Panc1 (cell line): ENCODE measurements at regions not wholly inside any gene's neighbourhood (a gene's known extent, or its start where the extent isn't known, plus 50 kb on each side); places are given as distances from the start of the nearest gene placed in this dataset.

Experiments
- ATAC-seq: fragments of 200-7000 bp; cut with Tn5 transposase; 2 replicates; pipeline ENCODE4 v1.9.1; 2020; ENCODE audit warnings: mild to moderate bottlenecking, moderate library complexity
- BruUV-seq: library from RNA; stranded (reverse); fragments of 400-500 nt; replicated peaks from 2 replicates; lab custom pipeline; 2021; lab: Mats Ljungman, UMichigan
- CTCF ChIA-PET: fragments of 300-600 bp; sonication (Branson Sonifier 250); formaldehyde crosslinking; loops from one replicate; lab custom pipeline; 2022; ENCODE audit warnings: antibody characterized with exemption; lab: Charles Lee
- POLR2A ChIA-PET: fragments of 300-600 bp; sonication (Branson Sonifier 250); formaldehyde crosslinking; loops from one replicate; lab custom pipeline; 2022; ENCODE audit warnings: antibody characterized with exemption; lab: Charles Lee
- DNase-seq: peaks from one replicate; pipeline ENCODE4 v3.0.0-alpha.2; 2010; ENCODE audit warnings: low read depth, low spot score
- H3K27ac ChIP-seq: 2 replicates; pipeline ENCODE4 v1.5.1; 2011; ENCODE audit warnings: mild to moderate bottlenecking, low read length, inconsistent platforms
- H3K27me3 ChIP-seq: fragments of 200-500 bp; sonication (Bioruptor generic); 2 replicates; pipeline ENCODE4 v1.6.0; 2014; ENCODE audit warnings: low read length, inconsistent platforms; ENCODE audit not compliant: control insufficient read depth, insufficient read depth
- H3K36me3 ChIP-seq: fragments of 200-500 bp; sonication (Bioruptor generic); 2 replicates; pipeline ENCODE4 v1.5.1; 2014; ENCODE audit warnings: inconsistent platforms, mild to moderate bottlenecking, low read length, moderate library complexity; ENCODE audit not compliant: control insufficient read depth, insufficient read depth
- H3K4me1 ChIP-seq: 2 replicates; pipeline ENCODE4 v1.5.1; 2011; ENCODE audit warnings: inconsistent platforms, mild to moderate bottlenecking, low read length, moderate library complexity; ENCODE audit not compliant: control insufficient read depth, insufficient read depth
- H3K4me3 ChIP-seq, 2 experiments: 2 replicates each; pipeline ENCODE4 v1.5.1; 2011 to 2012; ENCODE audit warnings: low read depth in 2 of 2, low read length in 2 of 2, mild to moderate bottlenecking in 2 of 2, inconsistent platforms in 1 of 2, moderate library complexity in 1 of 2
- H3K9me3 ChIP-seq: fragments of 200-500 bp; sonication (Bioruptor generic); 2 replicates; pipeline ENCODE4 v1.5.1; 2014; ENCODE audit warnings: low read depth, mild to moderate bottlenecking, inconsistent platforms, low read length, moderate library complexity; ENCODE audit not compliant: control insufficient read depth, insufficient read depth
- CTCF ChIP-seq: fragments of 450-650 bp; IDR thresholded peaks from 2 replicates; pipeline ENCODE4 v1.5.1; 2017; ENCODE audit warnings: mild to moderate bottlenecking
- POLR2AphosphoS5 ChIP-seq: IDR thresholded peaks from 2 replicates; pipeline ENCODE4 v1.6.1; 2012; ENCODE audit warnings: mild to moderate bottlenecking, low read depth, low read length, moderate library complexity
- SIN3A ChIP-seq: IDR thresholded peaks from 2 replicates; pipeline ENCODE4 v1.6.1; 2012; ENCODE audit warnings: low read depth, mild to moderate bottlenecking, low read length, moderate library complexity, borderline replicate concordance; ENCODE audit not compliant: insufficient read depth
- TCF7L2 ChIP-seq: IDR thresholded peaks from 2 replicates; pipeline ENCODE4 v1.6.1; 2011; ENCODE audit warnings: mild to moderate bottlenecking, low read depth, low read length, inconsistent platforms
- in situ Hi-C: cut with HindIII; loops from 2 replicates; pipeline ENCODE4 v1.10.0; 2016; ENCODE audit warnings: low sequenced_read_pairs, low pct_unique_long_range_greater_than_20kb
- intact Hi-C: fragments of 100-400 bp; cut with micrococcal nuclease; formaldehyde crosslinking; loops from one replicate; pipeline ENCODE4 v1.10.0; 2022; ENCODE audit not compliant: unreplicated experiment
- TF ChIP-seq, protein P1 (sequence below), 2 experiments: IDR thresholded peaks; 2 replicates each; pipeline ENCODE4 v1.6.1; 2011 to 2012; ENCODE audit warnings: low read depth in 2 of 2, control low read depth in 1 of 2, low read length in 1 of 2, mild to moderate bottlenecking in 1 of 2, moderate library complexity in 1 of 2; ENCODE audit not compliant: insufficient read depth in 1 of 2

DNA sequence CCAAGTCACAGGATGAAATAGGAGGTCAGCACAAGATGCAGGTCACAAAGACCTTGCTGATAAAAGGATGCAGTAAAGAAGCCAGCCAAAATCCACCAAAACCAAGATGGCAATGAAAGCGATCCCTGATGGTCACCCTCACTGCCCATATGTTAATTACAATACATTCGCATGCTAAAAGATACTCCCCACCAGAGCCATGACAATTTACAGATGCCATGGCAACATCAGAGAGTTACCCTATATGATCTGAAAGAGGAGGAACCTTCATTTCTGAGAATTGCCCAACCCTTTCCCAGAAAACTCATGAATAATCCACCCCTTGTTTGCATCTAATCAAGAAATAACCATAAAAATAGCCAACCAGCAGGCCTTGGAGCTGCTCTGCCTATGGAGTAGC lies 709.8 kb downstream of the METTL4 start:
- Histone ChIP-seq H3K9me3 (no peaks in the 10 kb centered on the region; the same call in 1 of the 2 replicates), H3K27me3 (no peaks in the 10 kb centered on the region), H3K27ac (no peak overlapping the region), H3K4me1 (no peaks in the 10 kb centered on the region), H3K36me3 (no peaks in the 10 kb centered on the region), H3K4me3 (no peak overlapping the region)
- no peak for DNase-seq
- no TSS peak for BruUV-seq
- in situ Hi-C loops (no loop called here), intact Hi-C loops (no loop called here)
- POLR2A ChIA-PET, result no interaction called here
- CTCF ChIA-PET, result no interaction called here
- TF ChIP-seq TCF7L2, result no peak
- no peak for TF ChIP-seq POLR2AphosphoS5
- TF ChIP-seq, protein P1, sequence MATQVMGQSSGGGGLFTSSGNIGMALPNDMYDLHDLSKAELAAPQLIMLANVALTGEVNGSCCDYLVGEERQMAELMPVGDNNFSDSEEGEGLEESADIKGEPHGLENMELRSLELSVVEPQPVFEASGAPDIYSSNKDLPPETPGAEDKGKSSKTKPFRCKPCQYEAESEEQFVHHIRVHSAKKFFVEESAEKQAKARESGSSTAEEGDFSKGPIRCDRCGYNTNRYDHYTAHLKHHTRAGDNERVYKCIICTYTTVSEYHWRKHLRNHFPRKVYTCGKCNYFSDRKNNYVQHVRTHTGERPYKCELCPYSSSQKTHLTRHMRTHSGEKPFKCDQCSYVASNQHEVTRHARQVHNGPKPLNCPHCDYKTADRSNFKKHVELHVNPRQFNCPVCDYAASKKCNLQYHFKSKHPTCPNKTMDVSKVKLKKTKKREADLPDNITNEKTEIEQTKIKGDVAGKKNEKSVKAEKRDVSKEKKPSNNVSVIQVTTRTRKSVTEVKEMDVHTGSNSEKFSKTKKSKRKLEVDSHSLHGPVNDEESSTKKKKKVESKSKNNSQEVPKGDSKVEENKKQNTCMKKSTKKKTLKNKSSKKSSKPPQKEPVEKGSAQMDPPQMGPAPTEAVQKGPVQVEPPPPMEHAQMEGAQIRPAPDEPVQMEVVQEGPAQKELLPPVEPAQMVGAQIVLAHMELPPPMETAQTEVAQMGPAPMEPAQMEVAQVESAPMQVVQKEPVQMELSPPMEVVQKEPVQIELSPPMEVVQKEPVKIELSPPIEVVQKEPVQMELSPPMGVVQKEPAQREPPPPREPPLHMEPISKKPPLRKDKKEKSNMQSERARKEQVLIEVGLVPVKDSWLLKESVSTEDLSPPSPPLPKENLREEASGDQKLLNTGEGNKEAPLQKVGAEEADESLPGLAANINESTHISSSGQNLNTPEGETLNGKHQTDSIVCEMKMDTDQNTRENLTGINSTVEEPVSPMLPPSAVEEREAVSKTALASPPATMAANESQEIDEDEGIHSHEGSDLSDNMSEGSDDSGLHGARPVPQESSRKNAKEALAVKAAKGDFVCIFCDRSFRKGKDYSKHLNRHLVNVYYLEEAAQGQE (IDR thresholded peaks at IDR 0.05; ENCODE audit: insufficient read depth in 1 of 2, low read depth in 2 of 2, low read length in 1 of 2), result no peak
- no peak for TF ChIP-seq SIN3A
- TF ChIP-seq CTCF, result no peak
- ATAC-seq, result no peak

GRCh38 chr18:1865869-1866268 lies 705.4 kb downstream of the METTL4 start:
- H3K4me1 ChIP-seq, result no peaks in the 10 kb centered on the region
- DNase-seq (no peak), ATAC-seq (no peak)
- no peaks in the 10 kb centered on the region for H3K27me3 ChIP-seq
- TF ChIP-seq SIN3A (no peak), TCF7L2 (no peak), POLR2AphosphoS5 (no peak), CTCF (no peak)
- TF ChIP-seq, protein P1 (IDR thresholded peaks at IDR 0.05; ENCODE audit: insufficient read depth in 1 of 2, low read depth in 2 of 2, low read length in 1 of 2), result no peak
- H3K36me3 ChIP-seq, result no peaks in the 10 kb centered on the region
- H3K9me3 ChIP-seq, result no peaks in the 10 kb centered on the region; the same call in 1 of the 2 replicates
- BruUV-seq, result no TSS peak
- ChIA-PET CTCF (no interaction called here), POLR2A (no interaction called here)
- in situ Hi-C loops, result no loop called here
- H3K4me3 ChIP-seq, result no peak overlapping the region
- intact Hi-C loops, result no loop called here
- H3K27ac ChIP-seq, result no peak overlapping the region
